HG02759 (cell line): ENCODE measurements at regions not wholly inside any gene's neighbourhood (a gene's known extent, or its start where the extent isn't known, plus 50 kb on each side); places are given as distances from the start of the nearest gene placed in this dataset.
"Not testable (repeated sequence)": the region's sequence is repeated elsewhere in the genome, so short reads cannot be mapped to it uniquely, and the experiment has no call there.

Experiments
- ATAC-seq: cut with Tn5 transposase; IDR thresholded peaks from one replicate; pipeline ENCODE4 v1.9.1; 2021; ENCODE audit warnings: mild to moderate bottlenecking, moderate library complexity; ENCODE audit not compliant: unreplicated experiment

GRCh38 chr7:126022452-126022851 is 1092.8 kb upstream of the POT1 start:
- no peak for ATAC-seq

DNA sequence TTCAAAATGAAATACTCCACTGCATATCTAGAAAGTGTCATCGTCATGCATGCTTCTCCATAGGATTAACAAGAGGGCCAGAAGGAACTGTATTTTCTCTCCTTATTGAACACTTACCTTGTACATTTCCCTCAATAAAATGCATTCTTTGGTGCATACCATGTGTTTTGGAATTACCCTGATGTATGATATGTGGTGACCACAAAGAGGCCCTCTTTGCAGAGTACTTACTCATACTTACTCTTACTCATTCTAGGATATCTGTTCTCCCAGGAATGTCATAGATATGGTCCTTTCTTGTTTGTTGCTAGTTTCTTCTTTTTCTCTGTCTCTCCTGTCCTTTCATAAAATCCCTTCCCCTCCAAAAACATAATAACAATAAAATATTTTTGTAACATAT is 1087.1 kb upstream of the POT1 start:
- ATAC-seq: no peak

GRCh38 chr7:126005064-126005463 is 1075.4 kb upstream of the POT1 start:
- peak; percentile 48 for ATAC-seq

GRCh38 chr7:126001349-126001748 is 1071.7 kb upstream of the POT1 start:
- ATAC-seq: no peak

DNA sequence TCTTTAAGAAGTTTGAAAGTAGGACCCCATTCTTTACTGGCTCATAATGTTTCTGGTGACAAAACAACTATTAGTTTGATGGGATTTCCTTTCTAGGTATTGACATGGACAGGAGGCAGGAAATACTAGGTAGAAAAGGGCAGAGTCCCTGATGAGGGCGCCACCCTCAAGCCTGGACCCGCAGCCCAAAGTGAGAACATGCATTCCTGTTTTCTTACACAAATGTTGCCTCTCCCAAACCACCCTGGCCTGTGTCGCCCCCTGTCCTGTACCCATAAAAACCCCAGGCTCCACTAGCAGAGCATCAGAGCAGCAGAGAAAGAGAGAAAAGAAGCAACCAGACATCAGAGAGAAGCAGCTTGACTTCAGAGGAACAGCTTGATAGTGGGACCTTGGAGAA is 1055.2 kb upstream of the POT1 start:
- no peak for ATAC-seq

DNA sequence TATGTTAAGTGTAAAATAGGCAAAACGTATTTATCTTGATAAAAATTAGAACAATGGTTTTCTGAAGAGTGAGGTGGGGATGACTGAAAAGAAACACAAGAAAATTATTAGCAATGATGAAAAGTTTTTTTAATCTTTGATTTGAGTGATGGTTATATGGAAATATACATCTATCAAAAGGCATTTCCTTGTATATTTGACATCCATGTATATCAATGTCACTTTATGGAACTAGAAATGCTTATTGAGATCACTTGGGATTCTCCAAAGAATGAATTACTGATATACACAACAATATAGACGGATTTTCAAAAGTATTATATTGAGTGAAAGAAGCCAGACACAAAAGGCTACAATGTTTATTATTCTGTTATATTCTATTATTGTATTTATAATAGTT is 1042.0 kb upstream of the POT1 start:
- ATAC-seq: no peak

- no peak for ATAC-seq
Observed at GRCh38 chr7:125966278-125967048, 1036.8 kb upstream of the POT1 start.

DNA sequence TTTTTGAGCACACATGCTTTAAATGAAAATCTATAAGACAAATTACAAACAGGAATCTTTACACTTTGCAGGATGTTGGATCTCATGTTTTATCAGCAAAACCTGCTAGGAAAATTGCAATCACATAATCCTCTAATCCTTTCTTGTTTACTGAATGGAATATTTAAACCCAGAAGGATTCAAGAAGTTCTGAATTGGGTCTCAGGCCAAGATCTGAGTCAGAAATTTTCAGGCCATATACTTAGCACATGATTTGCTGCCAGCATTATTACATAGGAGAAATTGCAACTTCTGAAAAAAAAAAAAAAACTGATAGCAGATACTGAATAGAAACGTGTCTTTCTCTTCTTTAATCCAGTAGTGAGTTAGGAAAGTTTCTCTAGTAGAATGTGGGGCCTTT is 1005.3 kb upstream of the POT1 start:
- ATAC-seq: no peak

DNA sequence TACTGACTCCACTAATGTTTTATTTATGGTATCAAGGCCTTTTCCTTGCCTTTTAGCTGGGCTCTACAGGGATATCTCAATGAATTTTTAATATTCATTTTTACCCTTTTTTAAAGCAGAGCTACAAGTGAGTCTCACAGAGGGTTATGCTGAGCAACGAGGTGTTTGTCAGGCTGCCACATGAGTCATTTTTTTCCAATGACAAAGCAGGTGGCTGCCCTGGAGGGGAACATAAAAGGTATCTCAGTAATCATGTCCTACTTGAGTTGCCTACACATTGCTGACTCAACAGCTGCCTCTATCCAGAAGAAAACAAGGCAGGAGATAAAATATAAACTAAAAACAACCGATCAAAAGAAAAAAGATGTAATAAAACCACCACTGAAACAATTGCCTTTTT is 1004.9 kb upstream of the POT1 start:
- ATAC-seq: no peak

- ATAC-seq: no peak
Observed at GRCh38 chr7:125930848-125931247, 1001.2 kb upstream of the POT1 start.

DNA sequence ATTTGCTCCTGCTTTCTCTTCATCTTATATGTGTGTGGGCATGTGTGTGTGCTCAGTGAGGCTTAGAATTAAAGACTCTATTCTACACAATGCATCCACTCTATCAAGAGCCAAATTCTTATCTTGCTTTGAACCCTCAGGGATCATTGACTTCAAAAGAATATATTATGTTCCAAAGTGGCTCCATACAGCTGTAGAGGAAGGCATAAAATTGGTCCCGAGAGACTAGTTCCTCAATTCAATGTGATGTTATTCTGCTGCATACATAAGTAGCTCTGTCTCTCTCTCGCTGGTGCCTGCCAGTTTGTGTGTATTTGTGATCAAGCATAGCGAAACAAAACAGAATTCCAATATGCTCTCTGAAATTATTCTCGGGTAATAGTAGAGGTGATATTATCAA is 997.9 kb upstream of the POT1 start:
- ATAC-seq: no peak

GRCh38 chr7:125926621-125927020 is 997.0 kb upstream of the POT1 start:
- no peak for ATAC-seq

DNA sequence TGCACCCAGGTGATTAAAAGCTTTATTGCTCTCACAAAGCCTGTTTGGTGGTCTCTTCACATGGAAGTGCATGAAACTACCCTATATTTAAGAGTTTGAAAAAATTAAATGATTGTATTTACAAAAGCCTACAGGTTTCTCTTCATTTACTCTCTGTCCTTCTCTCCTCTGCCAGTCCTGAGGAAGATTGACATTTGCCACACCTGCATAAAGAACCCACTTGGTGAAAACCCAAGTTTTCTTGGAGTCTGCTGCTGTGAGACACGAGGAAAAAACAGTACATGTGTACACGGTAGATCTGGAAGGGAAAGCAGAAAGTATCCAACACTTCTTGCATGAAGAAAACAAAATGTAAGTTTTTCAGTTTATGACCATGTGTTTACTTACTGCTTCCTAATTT is 994.4 kb upstream of the POT1 start:
- ATAC-seq: no peak

GRCh38 chr7:125915381-125915948 is 985.8 kb upstream of the POT1 start:
- not testable (repeated sequence) for ATAC-seq

DNA sequence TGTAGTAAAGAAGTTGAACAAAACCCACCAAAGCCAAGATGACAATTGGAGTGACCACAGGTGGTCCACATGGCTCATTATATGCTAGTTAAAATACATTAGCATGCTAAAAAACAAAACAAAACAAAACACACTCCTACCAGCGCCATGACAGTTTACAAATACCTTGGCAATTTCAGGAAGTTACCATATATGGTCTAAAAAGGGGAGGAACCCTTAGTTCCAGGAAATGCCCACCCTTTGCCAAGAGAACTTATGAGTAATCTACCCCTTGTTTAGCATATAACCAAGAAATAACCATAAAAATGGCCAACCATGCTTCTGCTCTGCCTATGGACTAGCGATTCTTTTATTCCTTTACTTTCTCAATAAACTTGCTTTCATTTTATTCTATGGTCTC is 979.1 kb upstream of the POT1 start:
- no peak for ATAC-seq

GRCh38 chr7:125899577-125899976 is 970.0 kb upstream of the POT1 start:
- no peak for ATAC-seq

DNA sequence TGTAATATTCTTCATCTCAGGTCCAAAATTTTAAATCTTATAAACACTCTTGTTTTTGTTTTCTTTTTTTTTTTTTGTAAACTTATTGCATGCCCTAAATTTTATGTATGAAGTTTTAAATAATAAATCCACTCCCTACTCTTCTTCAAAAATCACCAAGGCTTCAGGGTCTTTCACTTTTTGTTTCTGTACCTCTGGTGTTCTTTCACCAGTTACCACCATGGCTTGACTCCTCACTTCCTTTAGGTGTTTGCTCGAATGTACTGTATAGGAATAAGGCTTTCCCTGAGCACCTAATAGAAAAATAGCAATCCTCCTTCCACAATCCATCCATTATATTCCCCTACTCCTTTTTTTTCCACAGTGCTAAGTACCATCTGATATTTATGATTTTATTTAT is 962.8 kb upstream of the POT1 start:
- no peak for ATAC-seq

DNA sequence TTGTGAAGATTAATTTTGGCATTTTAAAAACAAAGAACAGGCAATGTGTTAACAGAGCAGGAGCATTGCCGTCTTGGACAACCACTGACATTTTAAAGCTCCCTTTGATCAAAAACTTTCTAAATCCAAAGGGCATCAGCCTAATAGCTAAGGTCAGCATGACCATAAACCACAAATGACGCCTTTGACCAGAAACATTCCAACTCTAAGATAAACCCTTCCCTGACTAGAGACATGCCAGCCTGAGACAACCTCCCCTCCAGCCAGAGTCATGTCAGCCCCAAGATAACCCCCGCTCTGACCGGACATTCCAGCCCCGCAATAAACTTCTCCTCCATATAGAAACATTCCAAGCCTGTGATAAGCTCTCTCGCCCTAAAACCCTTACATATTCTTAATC is 949.4 kb upstream of the POT1 start:
- ATAC-seq: no peak

- ATAC-seq: no peak
Observed at GRCh38 chr7:125878235-125878956, 948.8 kb upstream of the POT1 start.

DNA sequence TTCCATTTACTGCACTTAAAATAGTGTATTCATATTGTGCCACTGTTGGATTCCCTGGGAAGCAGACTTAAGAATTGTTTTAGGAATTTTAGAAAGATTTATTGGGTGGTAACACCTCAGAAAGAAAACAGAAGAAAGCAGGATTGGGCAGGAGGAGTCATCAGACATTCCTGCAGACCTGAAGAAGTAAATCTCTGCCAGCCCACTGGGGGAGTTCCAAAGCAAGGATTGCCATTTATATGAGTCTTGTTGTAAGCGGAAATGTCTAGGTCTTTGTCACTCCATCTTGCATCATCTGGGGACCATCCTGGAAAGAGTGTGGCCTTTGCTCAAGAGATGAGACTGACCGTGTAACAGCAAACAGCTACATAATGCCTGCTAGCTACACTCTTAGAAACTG is 947.6 kb upstream of the POT1 start:
- ATAC-seq: no peak

DNA sequence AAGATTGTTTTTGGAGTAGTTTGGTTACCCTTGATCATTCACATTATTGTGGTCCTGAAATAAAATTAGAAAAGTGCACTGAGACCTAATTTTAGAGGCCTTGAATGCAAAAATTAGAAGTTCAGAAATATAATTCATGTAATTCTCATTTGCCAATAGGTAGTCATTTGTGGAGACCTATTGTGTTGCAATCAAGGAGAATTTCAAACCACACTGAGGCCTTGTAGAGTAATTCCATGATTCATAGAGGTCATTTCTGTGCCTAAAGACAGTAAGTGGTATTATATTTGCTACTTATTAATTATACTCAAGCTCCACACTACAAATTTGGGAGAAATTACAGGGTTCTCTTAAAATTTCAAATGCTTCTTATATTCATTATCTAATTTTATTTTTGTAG is 946.8 kb upstream of the POT1 start:
- ATAC-seq: no peak

- ATAC-seq: no peak
Observed at GRCh38 chr7:125871431-125871830, 941.8 kb upstream of the POT1 start.
